Liver (tissue), 3 donors: ENCODE measurements at regions not wholly inside any gene's neighbourhood (a gene's known extent, or its start where the extent isn't known, plus 50 kb on each side); places are given as distances from the start of the nearest gene placed in this dataset.

ENCODE experiments used
- ATF3 ChIP-seq: IDR thresholded peaks from 2 replicates; pipeline ENCODE4 v1.6.1; 2016; ENCODE audit warnings: antibody characterized with exemption
- CTCF ChIP-seq: fragments of 150-350 bp; IDR thresholded peaks from 2 replicates; pipeline ENCODE4 v1.5.1; 2017; ENCODE audit warnings: improper control_type of control experiment, low read depth, low read length; ENCODE audit not compliant: missing input control
- EGR1 ChIP-seq, 2 donors: IDR thresholded peaks; 2 replicates each; pipeline ENCODE4 v1.6.1; 2016 to 2018; ENCODE audit warnings: antibody characterized with exemption in 2 of 2, low read depth in 2 of 2
- FOXA1 ChIP-seq: IDR thresholded peaks from 2 replicates; pipeline ENCODE4 v1.6.1; 2016; ENCODE audit warnings: antibody characterized with exemption
- FOXA2 ChIP-seq: IDR thresholded peaks from 2 replicates; pipeline ENCODE4 v1.6.1; 2016; ENCODE audit warnings: antibody characterized with exemption
- JUND ChIP-seq, 2 donors: IDR thresholded peaks; 2 replicates each; pipeline ENCODE4 v1.6.1; 2016; ENCODE audit warnings: antibody characterized with exemption in 2 of 2
- NR2F2 ChIP-seq: IDR thresholded peaks from 2 replicates; pipeline ENCODE4 v1.6.1; 2016; ENCODE audit warnings: antibody characterized with exemption
- RAD21 ChIP-seq, 2 donors: IDR thresholded peaks; 2 replicates each; pipeline ENCODE4 v1.6.1; 2016; ENCODE audit warnings: antibody characterized with exemption in 2 of 2, mild to moderate bottlenecking in 2 of 2
- REST ChIP-seq: IDR thresholded peaks from 2 replicates; pipeline ENCODE4 v1.6.1; 2016; ENCODE audit warnings: antibody characterized with exemption, mild to moderate bottlenecking
- SP1 ChIP-seq: IDR thresholded peaks from 2 replicates; pipeline ENCODE4 v1.6.1; 2018; ENCODE audit warnings: antibody characterized with exemption, mild to moderate bottlenecking
- TAF1 ChIP-seq: conservative IDR thresholded peaks from 2 replicates; pipeline ENCODE4 v1.6.1; 2016; ENCODE audit warnings: antibody characterized with exemption, mild to moderate bottlenecking
- YY1 ChIP-seq: IDR thresholded peaks from 2 replicates; pipeline ENCODE4 v1.6.1; 2016; ENCODE audit warnings: antibody characterized with exemption, mild to moderate bottlenecking
- ZBTB33 ChIP-seq: IDR thresholded peaks from 2 replicates; pipeline ENCODE4 v1.6.1; 2016; ENCODE audit warnings: antibody characterized with exemption
- donor health status: healthy.
- donor health status: healthy.

GRCh38 chr12:131258398-131258797 is 304.7 kb downstream of the ADGRD1 start:
- TF ChIP-seq CTCF (no peak), EGR1 (IDR thresholded peaks at IDR 0.05; ENCODE audit: low read depth in 2 of 2) (no peak), ZBTB33 (no peak), JUND (IDR thresholded peaks at IDR 0.05) (no peak), TAF1 (no peak), RAD21 (IDR thresholded peaks at IDR 0.05) (no peak), REST (no peak), FOXA1 (no peak), YY1 (no peak), FOXA2 (no peak), NR2F2 (no peak), ATF3 (no peak), SP1 (no peak)
